ENCODE measurements at regions not wholly inside any gene's neighbourhood (a gene's known extent, or its start where the extent isn't known, plus 50 kb on each side); places are given as distances from the start of the nearest gene placed in this dataset.

GRCh38 chr10:108090476-108091215 is 926.1 kb upstream of the SORCS1 start:
- TF ChIP-seq CTCF (IDR thresholded peaks at IDR 0.05) = no peak
- TF ChIP-seq RCOR1 (IDR thresholded peaks at IDR 0.05; ENCODE audit: low read depth, low read length) = no peak
- TF ChIP-seq SMC3 (IDR thresholded peaks at IDR 0.05) = no peak
- no peak for TF ChIP-seq RAD21 (conservative IDR thresholded peaks at IDR 0.05 in 1 of 2, IDR thresholded peaks at IDR 0.05 in 1 of 2)
